ENCODE measurements at regions not wholly inside any gene's neighbourhood (a gene's known extent, or its start where the extent isn't known, plus 50 kb on each side); places are given as distances from the start of the nearest gene placed in this dataset.
A peak's percentile ranks its signal among the peaks of the same experiment; 100 is the strongest.
"Not testable (repeated sequence)": the region's sequence is repeated elsewhere in the genome, so short reads cannot be mapped to it uniquely, and the experiment has no call there.

DNA sequence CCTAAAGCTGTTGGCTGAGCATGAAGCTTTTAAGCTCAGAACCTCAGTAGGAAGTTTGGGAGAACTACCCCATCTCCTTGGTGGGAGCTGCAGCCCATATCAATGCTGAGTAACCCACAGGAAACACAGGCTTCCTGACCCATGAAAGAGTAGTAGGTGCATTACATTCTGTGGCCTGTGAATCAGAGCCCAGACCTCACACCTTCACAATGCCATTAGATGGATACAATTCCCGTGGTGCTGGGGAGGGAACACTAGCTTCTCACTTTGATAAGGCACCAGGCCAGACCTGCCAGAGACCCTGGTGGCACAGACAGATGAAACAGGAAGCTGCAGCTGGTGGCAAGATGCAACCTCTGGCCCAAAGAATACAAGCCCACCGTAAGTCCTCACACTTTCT, 308.8 kb downstream of the NPHP4 start:
- POLR2A ChIA-PET: no interaction called here
- H3K36me3 Mint-ChIP-seq (ENCODE audit: low read depth): no peaks in the 10 kb centered on the region
- no peaks in the 10 kb centered on the region for H3K27me3 Mint-ChIP-seq
- no peak for DNase-seq
- H3K4me3 Mint-ChIP-seq: no peak overlapping the region
- CTCF ChIA-PET: no interaction called here
- H3K27ac Mint-ChIP-seq: no peak overlapping the region
- peaks cover 2% of the 10 kb centered on the region for H3K9me3 Mint-ChIP-seq
- H3K4me1 Mint-ChIP-seq: no peaks in the 10 kb centered on the region

GRCh38 chr1:5682626-5683225, 309.5 kb downstream of the NPHP4 start:
- ChIA-PET CTCF (no interaction called here), POLR2A (no interaction called here)
- no peaks in the 10 kb centered on the region for H3K36me3 Mint-ChIP-seq (ENCODE audit: low read depth)
- no peaks in the 10 kb centered on the region for H3K27me3 Mint-ChIP-seq
- peaks cover 2% of the 10 kb centered on the region for H3K9me3 Mint-ChIP-seq
- H3K4me1 Mint-ChIP-seq: no peaks in the 10 kb centered on the region
- no peak overlapping the region for H3K27ac Mint-ChIP-seq
- H3K4me3 Mint-ChIP-seq: no peak overlapping the region
- DNase-seq: no peak

- H3K9me3 Mint-ChIP-seq: peaks cover 2% of the 10 kb centered on the region
- CTCF ChIA-PET: interaction anchor here (0.8 kb wide), 1 partner anchor 13 kb away, joined by 3 read pairs; no protein-coding TSS in a partner anchor
- H3K36me3 Mint-ChIP-seq (ENCODE audit: low read depth): no peaks in the 10 kb centered on the region
- H3K4me3 Mint-ChIP-seq: no peak overlapping the region
- DNase-seq: no peak
- H3K27ac Mint-ChIP-seq: no peak overlapping the region
- POLR2A ChIA-PET: no interaction called here
- no peaks in the 10 kb centered on the region for H3K4me1 Mint-ChIP-seq
- H3K27me3 Mint-ChIP-seq: no peaks in the 10 kb centered on the region
Measured at GRCh38 chr1:5681654-5682053, 310.6 kb downstream of the NPHP4 start.

DNA sequence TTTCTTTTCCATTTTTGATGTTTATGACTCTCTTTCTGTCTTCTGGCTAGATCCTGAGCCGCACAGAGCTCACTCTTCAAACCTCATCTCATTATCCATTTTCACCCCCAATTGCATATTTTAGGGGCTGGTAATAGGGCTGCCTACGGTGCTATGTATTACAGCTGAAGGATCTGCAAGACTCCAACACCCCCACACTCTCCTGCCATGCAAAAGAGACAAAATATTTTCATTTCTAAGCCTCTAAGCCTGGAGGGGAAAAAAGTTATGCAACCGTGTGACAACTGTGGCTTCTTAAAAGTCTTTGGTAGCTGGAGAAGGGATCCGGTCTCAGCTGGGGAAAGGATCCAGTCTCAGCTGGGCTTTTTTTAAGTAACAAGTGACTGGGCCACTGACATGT, 311.6 kb downstream of the NPHP4 start:
- ChIA-PET CTCF (no interaction called here), POLR2A (no interaction called here)
- H3K27ac Mint-ChIP-seq: no peak overlapping the region
- no peaks in the 10 kb centered on the region for H3K9me3 Mint-ChIP-seq
- H3K27me3 Mint-ChIP-seq: no peaks in the 10 kb centered on the region
- H3K4me3 Mint-ChIP-seq: no peak overlapping the region
- no peaks in the 10 kb centered on the region for H3K4me1 Mint-ChIP-seq
- DNase-seq: no peak
- no peaks in the 10 kb centered on the region for H3K36me3 Mint-ChIP-seq (ENCODE audit: low read depth)

DNA sequence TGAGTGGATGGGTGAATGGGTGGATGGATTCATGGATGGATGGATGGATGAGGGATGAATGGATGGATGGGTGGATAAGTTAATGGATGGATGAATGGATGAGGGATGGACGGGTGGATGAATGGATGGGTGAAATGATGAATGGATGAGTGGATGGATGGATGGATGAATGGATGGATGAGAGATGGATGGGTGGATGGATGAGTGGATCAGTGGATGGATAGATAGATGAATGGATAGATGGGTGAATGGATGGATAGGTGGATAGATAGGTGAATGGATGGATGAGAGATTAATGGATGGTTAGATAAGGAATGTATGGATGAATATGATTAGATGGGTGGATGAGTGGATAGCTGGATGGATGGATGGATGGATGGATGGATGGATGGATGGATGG, 313.5 kb downstream of the NPHP4 start:
- ChIA-PET CTCF (no interaction called here), POLR2A (no interaction called here)
- H3K4me3 Mint-ChIP-seq: no peak overlapping the region
- peaks cover 4% of the 10 kb centered on the region for H3K9me3 Mint-ChIP-seq
- DNase-seq: no peak
- H3K4me1 Mint-ChIP-seq: no peaks in the 10 kb centered on the region
- H3K36me3 Mint-ChIP-seq (ENCODE audit: low read depth): no peaks in the 10 kb centered on the region
- H3K27ac Mint-ChIP-seq: no peak overlapping the region
- H3K27me3 Mint-ChIP-seq: no peaks in the 10 kb centered on the region

- CTCF ChIA-PET; H3K9me3 Mint-ChIP-seq; H3K27me3 Mint-ChIP-seq; H3K27ac Mint-ChIP-seq; H3K4me1 Mint-ChIP-seq; H3K4me3 Mint-ChIP-seq; DNase-seq; POLR2A ChIA-PET; H3K36me3 Mint-ChIP-seq (ENCODE audit: low read depth): not testable (repeated sequence)
Measured at GRCh38 chr1:5672355-5672754, 319.9 kb downstream of the NPHP4 start.

DNA sequence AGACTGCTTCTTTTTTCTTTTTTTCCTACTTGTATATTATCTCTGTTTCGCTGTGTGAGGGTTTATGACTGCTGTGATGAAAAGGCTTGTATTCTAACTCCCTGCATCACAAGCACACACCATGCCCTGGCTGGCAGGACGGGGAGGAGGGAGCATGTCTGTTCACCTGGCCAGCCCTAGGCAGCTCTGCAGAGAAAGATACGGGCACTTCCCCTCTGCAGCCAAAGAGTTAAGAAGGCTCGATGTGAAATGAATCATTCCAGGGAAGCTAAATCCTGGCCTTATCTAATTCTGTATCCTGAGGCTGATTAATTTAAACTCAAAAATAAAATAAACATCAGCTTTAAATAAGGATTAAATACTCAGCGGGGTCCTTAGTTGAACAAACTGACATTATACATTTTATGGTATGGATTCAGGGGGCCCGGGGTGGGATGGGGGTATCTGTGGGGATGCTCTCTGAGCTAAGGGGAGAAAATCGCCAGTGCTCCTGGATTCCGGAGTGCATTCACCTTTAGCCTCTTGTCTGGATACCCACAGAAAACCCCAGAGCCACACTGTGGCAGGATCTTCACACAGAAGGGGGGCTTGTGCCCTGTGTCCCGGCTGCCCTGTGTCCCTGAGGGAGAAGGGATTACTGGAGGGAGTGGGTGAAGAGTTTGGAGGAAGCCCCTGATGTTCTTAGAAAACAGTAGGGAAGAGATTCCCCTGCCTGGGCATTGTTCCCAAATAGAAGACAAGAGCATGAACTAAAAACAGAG, 321.5 kb downstream of the NPHP4 start:
- Mint-ChIP-seq H3K4me3 (no peak overlapping the region), H3K27me3 (no peaks in the 10 kb centered on the region), H3K36me3 (ENCODE audit: low read depth) (no peaks in the 10 kb centered on the region), H3K9me3 (peaks cover 6% of the 10 kb centered on the region), H3K27ac (no peak overlapping the region), H3K4me1 (peaks cover 3% of the 10 kb centered on the region)
- DNase-seq: no peak
- POLR2A ChIA-PET: no interaction called here
- CTCF ChIA-PET: no interaction called here

- ChIA-PET CTCF (interaction anchor here (1.3 kb wide), 1 partner anchor 14 kb away, joined by 3 read pairs; no protein-coding TSS in a partner anchor), POLR2A (no interaction called here)
- DNase-seq: no peak
Measured at GRCh38 chr1:5667513-5668325, 324.5 kb downstream of the NPHP4 start.

DNA sequence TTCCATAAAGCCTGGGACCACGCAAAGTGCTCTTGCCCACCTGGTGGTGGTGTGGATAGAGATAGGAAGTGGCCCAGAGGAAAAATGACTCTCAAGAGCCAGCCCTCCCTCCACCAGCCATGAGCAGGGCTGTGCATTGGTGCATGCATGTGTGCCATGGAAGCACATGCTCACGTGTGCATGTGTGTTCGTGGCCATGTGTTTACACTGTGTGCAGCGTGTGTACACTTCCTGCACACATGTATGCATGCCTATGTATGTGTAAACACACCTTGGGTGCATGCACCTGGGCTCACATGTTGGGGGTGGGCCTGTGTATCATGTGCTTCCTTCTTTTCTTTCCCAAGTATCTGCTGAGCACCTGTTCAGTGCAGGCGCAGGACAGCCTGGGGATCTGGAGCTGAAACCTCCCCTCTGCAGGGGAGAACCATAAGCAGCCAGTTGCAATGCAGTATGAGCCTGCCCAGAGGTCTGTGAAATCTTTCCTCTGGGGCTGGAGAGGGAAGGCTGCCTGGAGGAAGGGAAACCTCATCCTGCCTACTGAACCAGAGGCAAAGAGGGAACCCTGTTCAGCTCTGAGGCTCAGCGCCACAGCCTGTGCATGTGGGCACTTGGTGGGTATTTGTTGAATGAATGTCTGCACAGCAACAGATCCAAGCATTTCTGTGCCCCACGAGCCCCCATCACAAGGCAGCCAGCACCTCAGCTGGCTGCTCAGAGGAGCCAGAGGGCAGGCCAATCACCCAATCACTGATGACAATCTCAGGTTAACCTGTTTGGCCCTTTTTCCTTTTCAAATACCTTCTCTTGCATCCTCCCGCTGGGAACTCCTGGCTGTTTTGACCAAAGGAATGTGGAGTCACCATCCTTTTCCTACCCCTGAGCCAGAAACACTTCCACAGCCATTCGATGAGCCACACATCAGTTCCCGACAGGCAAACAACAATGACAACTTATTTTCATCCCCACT, 327.0 kb downstream of the NPHP4 start:
- no peaks in the 10 kb centered on the region for H3K36me3 Mint-ChIP-seq (ENCODE audit: low read depth)
- peaks cover 2% of the 10 kb centered on the region for H3K9me3 Mint-ChIP-seq
- ChIA-PET CTCF (no interaction called here), POLR2A (no interaction called here)
- DNase-seq: no peak
- no peak overlapping the region for H3K4me3 Mint-ChIP-seq
- H3K4me1 Mint-ChIP-seq: peaks cover 3% of the 10 kb centered on the region
- no peaks in the 10 kb centered on the region for H3K27me3 Mint-ChIP-seq
- H3K27ac Mint-ChIP-seq: no peak overlapping the region

More at GRCh38 chr1:5667513-5668325, 324.5 kb downstream of the NPHP4 start:
- Mint-ChIP-seq H3K4me1 (peaks cover 3% of the 10 kb centered on the region), H3K27me3 (no peaks in the 10 kb centered on the region), H3K9me3 (peaks cover 2% of the 10 kb centered on the region), H3K27ac (peak overlapping the region; percentile 89), H3K4me3 (peak overlapping the region; percentile 67), H3K36me3 (ENCODE audit: low read depth) (no peaks in the 10 kb centered on the region)

DNA sequence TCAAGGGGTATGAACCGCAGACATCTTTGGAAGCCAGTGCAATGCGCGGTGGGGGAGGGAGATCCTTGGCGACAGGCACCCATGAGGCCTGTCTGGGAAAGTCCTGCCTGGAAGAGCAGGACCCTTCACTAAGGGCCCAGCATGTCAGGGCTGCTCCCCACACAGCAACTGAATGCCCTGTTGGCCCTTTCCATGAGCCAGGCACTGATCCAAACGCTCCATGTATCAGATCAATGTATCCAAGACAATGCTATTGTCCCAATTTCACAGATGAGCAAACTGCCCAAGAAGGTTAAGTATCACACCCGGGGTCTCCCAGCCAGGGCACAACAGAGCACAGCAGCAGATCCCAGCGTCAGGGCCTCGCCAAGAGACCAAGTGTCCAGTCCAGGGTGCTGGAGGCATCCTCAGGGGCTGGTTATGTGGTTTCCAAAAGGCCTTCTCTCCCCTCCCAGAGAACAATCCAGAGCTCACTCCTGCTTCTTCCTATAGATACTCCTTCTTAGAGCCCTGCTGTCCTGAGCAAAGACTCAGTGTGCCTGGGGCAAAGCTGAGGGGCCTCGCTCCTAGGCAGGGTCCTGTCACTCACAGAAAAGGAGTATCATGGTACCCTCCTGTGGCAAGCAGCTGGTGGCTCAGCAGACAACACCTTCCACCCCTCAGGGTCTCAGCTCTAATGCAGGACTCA, 328.0 kb downstream of the NPHP4 start:
- POLR2A ChIA-PET: no interaction called here
- Mint-ChIP-seq H3K4me1 (peaks cover 3% of the 10 kb centered on the region), H3K36me3 (ENCODE audit: low read depth) (no peaks in the 10 kb centered on the region), H3K27ac (no peak overlapping the region), H3K27me3 (no peaks in the 10 kb centered on the region), H3K4me3 (no peak overlapping the region), H3K9me3 (peaks cover 2% of the 10 kb centered on the region)
- CTCF ChIA-PET: no interaction called here
- DNase-seq: no peak

- Mint-ChIP-seq H3K4me3 (no peak overlapping the region), H3K27ac (no peak overlapping the region), H3K4me1 (peaks cover 3% of the 10 kb centered on the region), H3K9me3 (peaks cover 2% of the 10 kb centered on the region), H3K27me3 (no peaks in the 10 kb centered on the region), H3K36me3 (ENCODE audit: low read depth) (no peaks in the 10 kb centered on the region)
- POLR2A ChIA-PET: no interaction called here
- CTCF ChIA-PET: no interaction called here
- no peak for DNase-seq
Measured at GRCh38 chr1:5662744-5663126, 329.5 kb downstream of the NPHP4 start.

DNA sequence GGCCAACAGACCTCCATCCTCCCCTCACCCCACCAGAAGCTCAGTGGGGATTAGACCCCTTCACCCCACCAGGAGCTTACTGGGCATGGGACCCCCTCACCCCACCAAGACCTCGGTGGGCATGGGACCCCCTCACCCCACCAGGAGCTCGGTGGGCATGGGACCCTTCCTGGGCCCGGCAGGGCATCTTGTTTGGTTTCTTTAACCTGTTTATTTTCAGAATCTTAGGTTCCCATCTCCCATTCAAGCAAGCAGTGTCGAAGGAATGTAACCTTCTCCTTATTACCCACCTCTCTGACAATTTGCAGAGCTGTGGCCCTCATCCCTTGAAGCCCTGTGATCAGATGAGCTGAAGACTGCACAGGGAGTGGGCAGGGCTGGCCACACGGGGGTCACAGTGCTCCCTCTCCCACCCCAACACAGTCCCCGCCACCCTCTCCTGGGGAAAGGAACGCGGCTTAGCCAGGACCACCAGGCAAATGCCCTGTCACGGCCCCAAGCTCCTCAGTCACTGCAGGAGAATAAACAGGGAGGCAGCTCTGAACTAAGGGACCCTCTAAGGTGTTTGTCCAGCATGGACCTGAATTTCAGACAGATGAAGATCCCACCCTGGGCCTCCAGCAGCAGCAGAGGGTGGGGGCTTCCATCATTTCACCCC, 330.0 kb downstream of the NPHP4 start:
- Mint-ChIP-seq H3K9me3 (peaks cover 2% of the 10 kb centered on the region), H3K36me3 (ENCODE audit: low read depth) (no peaks in the 10 kb centered on the region), H3K27me3 (no peaks in the 10 kb centered on the region), H3K4me1 (peaks cover 3% of the 10 kb centered on the region), H3K4me3 (no peak overlapping the region), H3K27ac (no peak overlapping the region)
- ChIA-PET CTCF (no interaction called here), POLR2A (no interaction called here)
- no peak for DNase-seq
